ENCODE measurements at regions not wholly inside any gene's neighbourhood (a gene's known extent, or its start where the extent isn't known, plus 50 kb on each side); places are given as distances from the start of the nearest gene placed in this dataset.

DNA sequence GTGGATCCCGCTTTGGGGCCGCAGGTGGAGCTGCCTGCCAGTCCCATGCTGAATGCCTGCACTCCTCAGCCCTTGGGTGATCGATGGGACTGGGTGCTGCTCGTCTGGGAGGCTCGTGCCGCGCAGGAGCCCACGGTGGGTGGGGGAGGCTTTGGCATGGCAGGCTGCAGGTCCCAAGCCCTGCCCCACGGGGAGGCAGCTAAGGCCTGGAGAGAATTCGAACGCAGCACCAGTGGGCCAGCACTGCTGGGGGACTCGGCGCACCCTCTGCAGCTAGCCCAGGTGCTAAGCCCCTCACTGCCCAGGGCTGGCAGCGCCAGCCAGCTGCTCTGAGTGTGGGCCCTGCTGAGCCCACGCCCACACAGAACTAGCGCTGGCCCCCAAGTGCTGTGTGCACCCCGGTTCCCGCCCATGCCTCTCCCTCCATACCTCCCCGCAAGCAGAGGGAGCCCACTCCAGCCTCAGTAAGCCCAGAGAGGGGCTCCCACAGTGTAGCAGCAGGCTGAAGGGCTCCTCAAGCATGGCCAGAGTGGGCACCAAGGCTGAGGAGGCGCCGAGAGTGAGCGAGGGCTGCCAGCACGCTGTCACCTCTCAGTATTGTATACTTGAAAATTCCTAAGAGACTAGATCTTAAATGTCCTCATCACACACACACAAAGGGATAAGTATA lies 1654.2 kb upstream of the SLC39A10 start:
- no peak overlapping the region for H3K4me3 ChIP-seq (ENCODE audit: low read length in 3 of 3)
- H3K27ac ChIP-seq (ENCODE audit: low read depth in 2 of 2, low read length in 2 of 2): no peak overlapping the region
- TF ChIP-seq, protein P1, sequence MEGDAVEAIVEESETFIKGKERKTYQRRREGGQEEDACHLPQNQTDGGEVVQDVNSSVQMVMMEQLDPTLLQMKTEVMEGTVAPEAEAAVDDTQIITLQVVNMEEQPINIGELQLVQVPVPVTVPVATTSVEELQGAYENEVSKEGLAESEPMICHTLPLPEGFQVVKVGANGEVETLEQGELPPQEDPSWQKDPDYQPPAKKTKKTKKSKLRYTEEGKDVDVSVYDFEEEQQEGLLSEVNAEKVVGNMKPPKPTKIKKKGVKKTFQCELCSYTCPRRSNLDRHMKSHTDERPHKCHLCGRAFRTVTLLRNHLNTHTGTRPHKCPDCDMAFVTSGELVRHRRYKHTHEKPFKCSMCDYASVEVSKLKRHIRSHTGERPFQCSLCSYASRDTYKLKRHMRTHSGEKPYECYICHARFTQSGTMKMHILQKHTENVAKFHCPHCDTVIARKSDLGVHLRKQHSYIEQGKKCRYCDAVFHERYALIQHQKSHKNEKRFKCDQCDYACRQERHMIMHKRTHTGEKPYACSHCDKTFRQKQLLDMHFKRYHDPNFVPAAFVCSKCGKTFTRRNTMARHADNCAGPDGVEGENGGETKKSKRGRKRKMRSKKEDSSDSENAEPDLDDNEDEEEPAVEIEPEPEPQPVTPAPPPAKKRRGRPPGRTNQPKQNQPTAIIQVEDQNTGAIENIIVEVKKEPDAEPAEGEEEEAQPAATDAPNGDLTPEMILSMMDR (IDR thresholded peaks at IDR 0.05; ENCODE audit: borderline replicate concordance, extremely low read depth, insufficient read depth): no peak
- no peak for FAIRE-seq
- H3K27me3 ChIP-seq (ENCODE audit: control insufficient read depth, insufficient read depth, low read length): no peaks in the 10 kb centered on the region
- intact Hi-C loops (cut with DNase I): no loop called here
- H3K36me3 ChIP-seq (ENCODE audit: control insufficient read depth in 2 of 3, insufficient read depth in 3 of 3, low read length in 3 of 3): no peaks in the 10 kb centered on the region
- H3K9me3 ChIP-seq (ENCODE audit: control insufficient read depth in 2 of 3, insufficient read depth in 1 of 3, low read length in 3 of 3): no peaks in the 10 kb centered on the region
- no peak overlapping the region for H3K9ac ChIP-seq (ENCODE audit: low read length in 3 of 3)
- no peak for DNase-seq
- no peaks in the 10 kb centered on the region for H3K4me1 ChIP-seq (ENCODE audit: control insufficient read depth in 2 of 3, insufficient read depth in 2 of 3, low read depth in 1 of 3, low read length in 3 of 3)

DNA sequence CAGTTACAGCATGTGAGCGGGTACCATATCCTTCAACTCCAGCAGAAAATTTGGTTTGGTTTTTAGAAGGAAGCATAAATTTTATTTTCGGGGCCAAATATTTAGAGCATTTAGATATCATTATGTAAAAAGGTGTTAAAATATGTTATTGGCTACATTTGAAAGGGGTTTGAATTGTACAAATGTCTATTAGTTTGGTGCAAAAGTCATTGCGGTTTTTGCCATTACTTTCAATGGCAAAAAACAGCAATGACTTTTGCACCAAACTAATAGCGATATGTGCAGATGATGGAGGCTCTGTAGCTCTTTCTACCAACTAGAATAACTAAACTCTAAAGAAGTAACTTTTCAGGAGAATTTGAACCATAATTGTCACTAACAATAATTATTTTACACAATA lies 1666.2 kb upstream of the SLC39A10 start:
- TF ChIP-seq, protein P1 (IDR thresholded peaks at IDR 0.05; ENCODE audit: borderline replicate concordance, extremely low read depth, insufficient read depth): no peak

DNA sequence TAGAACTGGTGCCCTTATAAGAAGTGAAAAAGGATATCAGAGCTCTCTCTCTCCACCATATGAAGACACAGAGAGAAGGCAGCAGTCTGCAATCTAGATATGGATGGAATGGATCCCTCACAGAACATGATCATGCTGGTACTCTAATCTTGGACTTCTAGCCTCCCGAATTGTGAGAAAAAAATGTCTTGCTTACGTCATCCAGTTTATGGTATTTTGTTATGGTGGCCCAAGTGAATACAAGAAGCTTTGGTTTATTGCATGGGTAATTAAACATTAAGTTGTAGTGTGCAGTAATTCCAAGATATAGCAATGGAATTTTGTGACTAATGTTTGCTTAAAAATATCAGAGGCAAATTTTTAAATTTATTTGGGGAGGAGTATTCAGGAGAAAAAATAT lies 1667.4 kb upstream of the SLC39A10 start:
- Histone ChIP-seq H3K27me3 (ENCODE audit: control insufficient read depth, insufficient read depth, low read length) (no peaks in the 10 kb centered on the region), H3K36me3 (ENCODE audit: control insufficient read depth in 2 of 3, insufficient read depth in 3 of 3, low read length in 3 of 3) (no peaks in the 10 kb centered on the region), H3K4me1 (ENCODE audit: control insufficient read depth in 2 of 3, insufficient read depth in 2 of 3, low read depth in 1 of 3, low read length in 3 of 3) (no peaks in the 10 kb centered on the region), H3K9ac (ENCODE audit: low read length in 3 of 3) (no peak overlapping the region), H3K4me3 (ENCODE audit: low read length in 3 of 3) (no peak overlapping the region), H3K27ac (ENCODE audit: low read depth in 2 of 2, low read length in 2 of 2) (no peak overlapping the region), H3K9me3 (ENCODE audit: control insufficient read depth in 2 of 3, insufficient read depth in 1 of 3, low read length in 3 of 3) (no peaks in the 10 kb centered on the region)
- TF ChIP-seq, protein P1 (IDR thresholded peaks at IDR 0.05; ENCODE audit: borderline replicate concordance, extremely low read depth, insufficient read depth): no peak
- DNase-seq (no peak), FAIRE-seq (no peak)
- intact Hi-C loops (cut with DNase I): no loop called here

More for the DNA sequence above, 1666.2 kb upstream of the SLC39A10 start:
- H3K4me3 ChIP-seq (ENCODE audit: low read length in 3 of 3): no peak overlapping the region
- FAIRE-seq (no peak), DNase-seq (no peak)
- no peaks in the 10 kb centered on the region for H3K27me3 ChIP-seq (ENCODE audit: control insufficient read depth, insufficient read depth, low read length)
- no peak overlapping the region for H3K9ac ChIP-seq (ENCODE audit: low read length in 3 of 3)
- intact Hi-C loops (cut with DNase I): no loop called here
- H3K9me3 ChIP-seq (ENCODE audit: control insufficient read depth in 2 of 3, insufficient read depth in 1 of 3, low read length in 3 of 3): no peaks in the 10 kb centered on the region
- no peak overlapping the region for H3K27ac ChIP-seq (ENCODE audit: low read depth in 2 of 2, low read length in 2 of 2)
- H3K4me1 ChIP-seq (ENCODE audit: control insufficient read depth in 2 of 3, insufficient read depth in 2 of 3, low read depth in 1 of 3, low read length in 3 of 3): no peaks in the 10 kb centered on the region
- no peaks in the 10 kb centered on the region for H3K36me3 ChIP-seq (ENCODE audit: control insufficient read depth in 2 of 3, insufficient read depth in 3 of 3, low read length in 3 of 3)

DNA sequence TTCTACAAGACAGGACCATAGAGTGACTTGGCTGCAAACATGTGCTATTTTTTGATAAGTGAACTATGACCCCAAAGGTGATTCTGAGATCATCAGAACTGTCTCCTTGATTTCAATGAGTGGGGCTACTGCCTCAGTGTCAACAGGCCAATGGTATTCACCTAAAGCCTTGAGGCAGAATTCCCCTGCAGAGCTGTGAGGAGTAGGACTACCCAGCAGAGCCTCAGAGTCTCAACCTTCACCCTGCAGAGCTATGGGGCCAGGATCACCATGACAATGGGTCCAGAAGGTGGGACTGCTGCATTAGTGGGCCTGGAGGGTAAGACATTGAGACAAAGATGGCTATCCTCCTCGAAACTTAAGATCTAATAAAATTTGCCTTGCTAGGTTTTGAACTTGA lies 1668.2 kb upstream of the SLC39A10 start:
- Histone ChIP-seq H3K27me3 (ENCODE audit: control insufficient read depth, insufficient read depth, low read length) (no peaks in the 10 kb centered on the region), H3K9ac (ENCODE audit: low read length in 3 of 3) (no peak overlapping the region), H3K4me3 (ENCODE audit: low read length in 3 of 3) (no peak overlapping the region), H3K4me1 (ENCODE audit: control insufficient read depth in 2 of 3, insufficient read depth in 2 of 3, low read depth in 1 of 3, low read length in 3 of 3) (no peaks in the 10 kb centered on the region), H3K36me3 (ENCODE audit: control insufficient read depth in 2 of 3, insufficient read depth in 3 of 3, low read length in 3 of 3) (no peaks in the 10 kb centered on the region), H3K27ac (ENCODE audit: low read depth in 2 of 2, low read length in 2 of 2) (no peak overlapping the region), H3K9me3 (ENCODE audit: control insufficient read depth in 2 of 3, insufficient read depth in 1 of 3, low read length in 3 of 3) (no peaks in the 10 kb centered on the region)
- TF ChIP-seq, protein P1 (IDR thresholded peaks at IDR 0.05; ENCODE audit: borderline replicate concordance, extremely low read depth, insufficient read depth): no peak
- intact Hi-C loops (cut with DNase I): no loop called here
- DNase-seq: no peak
- FAIRE-seq: no peak
